ENCODE measurements at regions not wholly inside any gene's neighbourhood (a gene's known extent, or its start where the extent isn't known, plus 50 kb on each side); places are given as distances from the start of the nearest gene placed in this dataset.
"Not testable (repeated sequence)": the region's sequence is repeated elsewhere in the genome, so short reads cannot be mapped to it uniquely, and the experiment has no call there.

GRCh38 chr14:30357791-30358190 lies 201.2 kb upstream of the G2E3 start:
- Histone ChIP-seq H3K9me3 (ENCODE audit: insufficient read depth, low read depth, low read length) (no peaks in the 10 kb centered on the region), H3K4me3 (ENCODE audit: low read length) (no peak overlapping the region), H3K36me3 (ENCODE audit: insufficient read depth, low read depth, low read length) (no peaks in the 10 kb centered on the region), H3K4me1 (ENCODE audit: insufficient read depth, low read length) (no peaks in the 10 kb centered on the region; the same call in 1 of the 2 replicates), H3K27me3 (ENCODE audit: insufficient read depth, low read length) (no peaks in the 10 kb centered on the region), H3K27ac (ENCODE audit: low read length) (no peak overlapping the region), H3K9ac (ENCODE audit: low read depth, low read length) (no peak overlapping the region)

- peak overlapping the region; percentile 41; the same call in 1 of the 2 replicates for H3K4me3 ChIP-seq (ENCODE audit: low read length)
These were observed 196.4 kb upstream of the G2E3 start for GRCh38 chr14:30362369-30363218.

GRCh38 chr14:30363219-30363880 lies 195.6 kb upstream of the G2E3 start:
- peak overlapping the region; percentile 41; the same call in 1 of the 2 replicates for H3K4me3 ChIP-seq (ENCODE audit: low read length)
- not testable (repeated sequence) for H3K27me3 ChIP-seq (ENCODE audit: insufficient read depth, low read length); H3K4me1 ChIP-seq (ENCODE audit: insufficient read depth, low read length); H3K9me3 ChIP-seq (ENCODE audit: insufficient read depth, low read depth, low read length); H3K27ac ChIP-seq (ENCODE audit: low read length); H3K36me3 ChIP-seq (ENCODE audit: insufficient read depth, low read depth, low read length); H3K9ac ChIP-seq (ENCODE audit: low read depth, low read length)

More at GRCh38 chr14:30362369-30363218, 196.4 kb upstream of the G2E3 start:
- no peak overlapping the region for H3K27ac ChIP-seq (ENCODE audit: low read length)
- no peaks in the 10 kb centered on the region for H3K36me3 ChIP-seq (ENCODE audit: insufficient read depth, low read depth, low read length)
- no peaks in the 10 kb centered on the region for H3K9me3 ChIP-seq (ENCODE audit: insufficient read depth, low read depth, low read length)
- H3K27me3 ChIP-seq (ENCODE audit: insufficient read depth, low read length): no peaks in the 10 kb centered on the region
- H3K9ac ChIP-seq (ENCODE audit: low read depth, low read length): no peak overlapping the region
- H3K4me1 ChIP-seq (ENCODE audit: insufficient read depth, low read length): no peaks in the 10 kb centered on the region; the same call in 1 of the 2 replicates

- Histone ChIP-seq H3K27ac (ENCODE audit: low read length) (no peak overlapping the region), H3K9ac (ENCODE audit: low read depth, low read length) (no peak overlapping the region), H3K4me3 (ENCODE audit: low read length) (no peak overlapping the region), H3K4me1 (ENCODE audit: insufficient read depth, low read length) (no peaks in the 10 kb centered on the region), H3K36me3 (ENCODE audit: insufficient read depth, low read depth, low read length) (no peaks in the 10 kb centered on the region), H3K27me3 (ENCODE audit: insufficient read depth, low read length) (no peaks in the 10 kb centered on the region), H3K9me3 (ENCODE audit: insufficient read depth, low read depth, low read length) (no peaks in the 10 kb centered on the region)
These were observed 189.3 kb upstream of the G2E3 start for GRCh38 chr14:30369502-30370180.

GRCh38 chr14:30373053-30373452 lies 185.9 kb upstream of the G2E3 start:
- Histone ChIP-seq H3K4me1 (ENCODE audit: insufficient read depth, low read length) (no peaks in the 10 kb centered on the region), H3K27me3 (ENCODE audit: insufficient read depth, low read length) (no peaks in the 10 kb centered on the region), H3K27ac (ENCODE audit: low read length) (no peak overlapping the region), H3K9me3 (ENCODE audit: insufficient read depth, low read depth, low read length) (no peaks in the 10 kb centered on the region), H3K9ac (ENCODE audit: low read depth, low read length) (no peak overlapping the region), H3K36me3 (ENCODE audit: insufficient read depth, low read depth, low read length) (no peaks in the 10 kb centered on the region), H3K4me3 (ENCODE audit: low read length) (no peak overlapping the region)

- no peak overlapping the region for H3K27ac ChIP-seq (ENCODE audit: low read length)
- no peaks in the 10 kb centered on the region for H3K36me3 ChIP-seq (ENCODE audit: insufficient read depth, low read depth, low read length)
- H3K4me1 ChIP-seq (ENCODE audit: insufficient read depth, low read length): no peaks in the 10 kb centered on the region
- H3K27me3 ChIP-seq (ENCODE audit: insufficient read depth, low read length): no peaks in the 10 kb centered on the region
- no peak overlapping the region for H3K9ac ChIP-seq (ENCODE audit: low read depth, low read length)
- no peak overlapping the region for H3K4me3 ChIP-seq (ENCODE audit: low read length)
- no peaks in the 10 kb centered on the region for H3K9me3 ChIP-seq (ENCODE audit: insufficient read depth, low read depth, low read length)
These were observed 185.4 kb upstream of the G2E3 start for GRCh38 chr14:30373526-30373925.

GRCh38 chr14:30375296-30375892 lies 183.6 kb upstream of the G2E3 start:
- Histone ChIP-seq H3K27ac (ENCODE audit: low read length) (no peak overlapping the region), H3K36me3 (ENCODE audit: insufficient read depth, low read depth, low read length) (no peaks in the 10 kb centered on the region), H3K4me1 (ENCODE audit: insufficient read depth, low read length) (no peaks in the 10 kb centered on the region), H3K4me3 (ENCODE audit: low read length) (no peak overlapping the region), H3K9me3 (ENCODE audit: insufficient read depth, low read depth, low read length) (no peaks in the 10 kb centered on the region), H3K9ac (ENCODE audit: low read depth, low read length) (no peak overlapping the region), H3K27me3 (ENCODE audit: insufficient read depth, low read length) (no peaks in the 10 kb centered on the region)

GRCh38 chr14:30381861-30382480 lies 177.0 kb upstream of the G2E3 start:
- no peaks in the 10 kb centered on the region for H3K4me1 ChIP-seq (ENCODE audit: insufficient read depth, low read length)
- H3K27ac ChIP-seq (ENCODE audit: low read length): no peak overlapping the region
- no peaks in the 10 kb centered on the region for H3K9me3 ChIP-seq (ENCODE audit: insufficient read depth, low read depth, low read length)

GRCh38 chr14:30385925-30386324 lies 173.0 kb upstream of the G2E3 start:
- H3K27me3 ChIP-seq (ENCODE audit: insufficient read depth, low read length): no peaks in the 10 kb centered on the region
- H3K4me1 ChIP-seq (ENCODE audit: insufficient read depth, low read length): no peaks in the 10 kb centered on the region
- no peak overlapping the region for H3K4me3 ChIP-seq (ENCODE audit: low read length)
- no peak overlapping the region for H3K9ac ChIP-seq (ENCODE audit: low read depth, low read length)
- H3K36me3 ChIP-seq (ENCODE audit: insufficient read depth, low read depth, low read length): no peaks in the 10 kb centered on the region
- no peaks in the 10 kb centered on the region for H3K9me3 ChIP-seq (ENCODE audit: insufficient read depth, low read depth, low read length)
- H3K27ac ChIP-seq (ENCODE audit: low read length): no peak overlapping the region

More at GRCh38 chr14:30381861-30382480, 177.0 kb upstream of the G2E3 start:
- no peak overlapping the region for H3K4me3 ChIP-seq (ENCODE audit: low read length)
- no peak overlapping the region for H3K9ac ChIP-seq (ENCODE audit: low read depth, low read length)
- no peaks in the 10 kb centered on the region for H3K27me3 ChIP-seq (ENCODE audit: insufficient read depth, low read length)
- H3K36me3 ChIP-seq (ENCODE audit: insufficient read depth, low read depth, low read length): no peaks in the 10 kb centered on the region

GRCh38 chr14:30387871-30388270 lies 171.1 kb upstream of the G2E3 start:
- no peak overlapping the region for H3K4me3 ChIP-seq (ENCODE audit: low read length)

More at GRCh38 chr14:30387871-30388270, 171.1 kb upstream of the G2E3 start:
- Histone ChIP-seq H3K36me3 (ENCODE audit: insufficient read depth, low read depth, low read length) (no peaks in the 10 kb centered on the region), H3K4me1 (ENCODE audit: insufficient read depth, low read length) (no peaks in the 10 kb centered on the region), H3K9me3 (ENCODE audit: insufficient read depth, low read depth, low read length) (no peaks in the 10 kb centered on the region), H3K27me3 (ENCODE audit: insufficient read depth, low read length) (no peaks in the 10 kb centered on the region), H3K9ac (ENCODE audit: low read depth, low read length) (no peak overlapping the region), H3K27ac (ENCODE audit: low read length) (no peak overlapping the region)

Measured in iPS-20b (cell line).